Liver (tissue), 2 donors: ENCODE measurements at regions not wholly inside any gene's neighbourhood (a gene's known extent, or its start where the extent isn't known, plus 50 kb on each side); places are given as distances from the start of the nearest gene placed in this dataset.

Experiments used
- TF ChIP-seq, protein P1 (sequence below): fragments of 150-350 bp; IDR thresholded peaks from 2 replicates; pipeline ENCODE4 v1.5.1; 2017; ENCODE audit warnings: improper control_type of control experiment, low read depth, low read length; ENCODE audit not compliant: missing input control
- TF ChIP-seq, protein P2 (sequence below): IDR thresholded peaks from 2 replicates; pipeline ENCODE4 v1.6.1; 2016; ENCODE audit warnings: antibody characterized with exemption, mild to moderate bottlenecking
- donor health status: healthy.

- TF ChIP-seq, protein P1, sequence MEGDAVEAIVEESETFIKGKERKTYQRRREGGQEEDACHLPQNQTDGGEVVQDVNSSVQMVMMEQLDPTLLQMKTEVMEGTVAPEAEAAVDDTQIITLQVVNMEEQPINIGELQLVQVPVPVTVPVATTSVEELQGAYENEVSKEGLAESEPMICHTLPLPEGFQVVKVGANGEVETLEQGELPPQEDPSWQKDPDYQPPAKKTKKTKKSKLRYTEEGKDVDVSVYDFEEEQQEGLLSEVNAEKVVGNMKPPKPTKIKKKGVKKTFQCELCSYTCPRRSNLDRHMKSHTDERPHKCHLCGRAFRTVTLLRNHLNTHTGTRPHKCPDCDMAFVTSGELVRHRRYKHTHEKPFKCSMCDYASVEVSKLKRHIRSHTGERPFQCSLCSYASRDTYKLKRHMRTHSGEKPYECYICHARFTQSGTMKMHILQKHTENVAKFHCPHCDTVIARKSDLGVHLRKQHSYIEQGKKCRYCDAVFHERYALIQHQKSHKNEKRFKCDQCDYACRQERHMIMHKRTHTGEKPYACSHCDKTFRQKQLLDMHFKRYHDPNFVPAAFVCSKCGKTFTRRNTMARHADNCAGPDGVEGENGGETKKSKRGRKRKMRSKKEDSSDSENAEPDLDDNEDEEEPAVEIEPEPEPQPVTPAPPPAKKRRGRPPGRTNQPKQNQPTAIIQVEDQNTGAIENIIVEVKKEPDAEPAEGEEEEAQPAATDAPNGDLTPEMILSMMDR, result no peak
- TF ChIP-seq, protein P2, sequence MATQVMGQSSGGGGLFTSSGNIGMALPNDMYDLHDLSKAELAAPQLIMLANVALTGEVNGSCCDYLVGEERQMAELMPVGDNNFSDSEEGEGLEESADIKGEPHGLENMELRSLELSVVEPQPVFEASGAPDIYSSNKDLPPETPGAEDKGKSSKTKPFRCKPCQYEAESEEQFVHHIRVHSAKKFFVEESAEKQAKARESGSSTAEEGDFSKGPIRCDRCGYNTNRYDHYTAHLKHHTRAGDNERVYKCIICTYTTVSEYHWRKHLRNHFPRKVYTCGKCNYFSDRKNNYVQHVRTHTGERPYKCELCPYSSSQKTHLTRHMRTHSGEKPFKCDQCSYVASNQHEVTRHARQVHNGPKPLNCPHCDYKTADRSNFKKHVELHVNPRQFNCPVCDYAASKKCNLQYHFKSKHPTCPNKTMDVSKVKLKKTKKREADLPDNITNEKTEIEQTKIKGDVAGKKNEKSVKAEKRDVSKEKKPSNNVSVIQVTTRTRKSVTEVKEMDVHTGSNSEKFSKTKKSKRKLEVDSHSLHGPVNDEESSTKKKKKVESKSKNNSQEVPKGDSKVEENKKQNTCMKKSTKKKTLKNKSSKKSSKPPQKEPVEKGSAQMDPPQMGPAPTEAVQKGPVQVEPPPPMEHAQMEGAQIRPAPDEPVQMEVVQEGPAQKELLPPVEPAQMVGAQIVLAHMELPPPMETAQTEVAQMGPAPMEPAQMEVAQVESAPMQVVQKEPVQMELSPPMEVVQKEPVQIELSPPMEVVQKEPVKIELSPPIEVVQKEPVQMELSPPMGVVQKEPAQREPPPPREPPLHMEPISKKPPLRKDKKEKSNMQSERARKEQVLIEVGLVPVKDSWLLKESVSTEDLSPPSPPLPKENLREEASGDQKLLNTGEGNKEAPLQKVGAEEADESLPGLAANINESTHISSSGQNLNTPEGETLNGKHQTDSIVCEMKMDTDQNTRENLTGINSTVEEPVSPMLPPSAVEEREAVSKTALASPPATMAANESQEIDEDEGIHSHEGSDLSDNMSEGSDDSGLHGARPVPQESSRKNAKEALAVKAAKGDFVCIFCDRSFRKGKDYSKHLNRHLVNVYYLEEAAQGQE, result no peak
These were observed 270.0 kb downstream of the CDH26 start for GRCh38 chr20:60228255-60228654.
